SK-N-SH treated with all-trans-retinoic acid at 6 μM for 48 hours (cell line): ENCODE measurements at regions not wholly inside any gene's neighbourhood (a gene's known extent, or its start where the extent isn't known, plus 50 kb on each side); places are given as distances from the start of the nearest gene placed in this dataset.

Source experiments
- ARNTL ChIP-seq: fragments of 450-650 bp; formaldehyde crosslinking; IDR thresholded peaks from 2 replicates; pipeline ENCODE4 v1.5.0; 2020; ENCODE audit warnings: low read depth, mild to moderate bottlenecking, moderate library complexity, borderline replicate concordance
- ESRRG ChIP-seq: fragments of 250-450 bp; sonication (Bioruptor Pico); IDR thresholded peaks from 2 replicates; pipeline ENCODE4 v1.6.1; 2021; ENCODE audit warnings: mild to moderate bottlenecking
- ISL1 ChIP-seq: fragments of 250-450 bp; sonication (Bioruptor Pico); IDR thresholded peaks from 2 replicates; pipeline ENCODE4 v2.1.2; 2022; ENCODE audit warnings: mild to moderate bottlenecking, moderate library complexity
- RARB ChIP-seq: fragments of 250-450 bp; sonication (Bioruptor Pico); IDR thresholded peaks from 2 replicates; pipeline ENCODE4 v1.8.0; 2021; ENCODE audit warnings: mild to moderate bottlenecking, moderate library complexity
- SNAI2 ChIP-seq: fragments of 250-450 bp; sonication (Bioruptor Pico); IDR thresholded peaks from 2 replicates; pipeline ENCODE4 v1.5.0; 2020; ENCODE audit warnings: mild to moderate bottlenecking, moderate library complexity
- TOX ChIP-seq: fragments of 250-450 bp; sonication (Bioruptor Pico); IDR thresholded peaks from 2 replicates; pipeline ENCODE4 v1.8.0; 2021; ENCODE audit warnings: mild to moderate bottlenecking, moderate library complexity, borderline replicate concordance
- ZFP30 ChIP-seq: fragments of 450-650 bp; formaldehyde crosslinking; IDR thresholded peaks from 2 replicates; pipeline ENCODE4 v1.5.0; 2022; ENCODE audit warnings: mild to moderate bottlenecking, moderate library complexity
- ZNF565 ChIP-seq: fragments of 450-650 bp; formaldehyde crosslinking; conservative IDR thresholded peaks from 2 replicates; pipeline ENCODE4 v1.5.0; 2020; ENCODE audit warnings: low read depth, mild to moderate bottlenecking, moderate library complexity
- ZNF70 ChIP-seq: fragments of 450-650 bp; formaldehyde crosslinking; IDR thresholded peaks from 2 replicates; pipeline ENCODE4 v1.5.0; 2020; ENCODE audit warnings: mild to moderate bottlenecking, moderate library complexity
- ZNF8 ChIP-seq: fragments of 450-650 bp; formaldehyde crosslinking; IDR thresholded peaks from 2 replicates; pipeline ENCODE4 v1.5.0; 2020; ENCODE audit warnings: mild to moderate bottlenecking, moderate library complexity
- TF ChIP-seq, protein P1 (sequence below): fragments of 250-450 bp; sonication (Bioruptor Pico); IDR thresholded peaks from 2 replicates; pipeline ENCODE4 v1.5.1; 2021; ENCODE audit warnings: mild to moderate bottlenecking, moderate library complexity
- TF ChIP-seq, protein P2 (sequence below): fragments of 250-450 bp; sonication (Bioruptor Pico); IDR thresholded peaks from 2 replicates; pipeline ENCODE4 v1.5.1; 2020; ENCODE audit warnings: low read depth, mild to moderate bottlenecking, moderate library complexity
- TF ChIP-seq, protein P3 (sequence below): fragments of 250-450 bp; sonication (Bioruptor Pico); IDR thresholded peaks from 2 replicates; pipeline ENCODE4 v1.5.0; 2020; ENCODE audit warnings: mild to moderate bottlenecking, moderate library complexity
- TF ChIP-seq, protein P4 (sequence below): fragments of 250-450 bp; sonication (Bioruptor Pico); IDR thresholded peaks from 2 replicates; pipeline ENCODE4 v1.8.0; 2020; ENCODE audit warnings: mild to moderate bottlenecking, moderate library complexity, borderline replicate concordance

DNA sequence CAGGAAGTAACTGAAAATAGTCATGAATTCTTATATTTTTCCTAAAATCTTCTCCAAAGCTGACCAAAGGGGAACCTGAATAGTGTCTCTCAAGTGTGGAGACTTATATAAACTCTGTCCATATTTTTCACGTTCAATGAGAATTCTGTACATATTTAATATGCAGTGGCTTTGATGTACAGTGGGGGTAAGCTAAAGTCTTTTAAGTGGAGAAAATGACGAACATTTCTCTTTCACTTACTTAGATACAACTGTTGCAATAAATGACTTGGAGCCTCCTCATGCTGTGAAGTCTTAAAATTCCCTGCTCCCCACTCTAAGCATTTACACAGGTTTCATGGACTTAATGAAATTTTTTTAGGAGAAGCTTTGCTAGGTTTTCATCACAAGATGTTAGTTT, 1196.7 kb downstream of the EFNB2 start:
- no peak for TF ChIP-seq ESRRG (CRISPR knock-in tag)
- TF ChIP-seq, protein P1, sequence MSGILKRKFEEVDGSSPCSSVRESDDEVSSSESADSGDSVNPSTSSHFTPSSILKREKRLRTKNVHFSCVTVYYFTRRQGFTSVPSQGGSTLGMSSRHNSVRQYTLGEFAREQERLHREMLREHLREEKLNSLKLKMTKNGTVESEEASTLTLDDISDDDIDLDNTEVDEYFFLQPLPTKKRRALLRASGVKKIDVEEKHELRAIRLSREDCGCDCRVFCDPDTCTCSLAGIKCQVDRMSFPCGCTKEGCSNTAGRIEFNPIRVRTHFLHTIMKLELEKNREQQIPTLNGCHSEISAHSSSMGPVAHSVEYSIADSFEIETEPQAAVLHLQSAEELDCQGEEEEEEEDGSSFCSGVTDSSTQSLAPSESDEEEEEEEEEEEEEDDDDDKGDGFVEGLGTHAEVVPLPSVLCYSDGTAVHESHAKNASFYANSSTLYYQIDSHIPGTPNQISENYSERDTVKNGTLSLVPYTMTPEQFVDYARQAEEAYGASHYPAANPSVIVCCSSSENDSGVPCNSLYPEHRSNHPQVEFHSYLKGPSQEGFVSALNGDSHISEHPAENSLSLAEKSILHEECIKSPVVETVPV (CRISPR knock-in tag) = no peak
- TF ChIP-seq RARB = no peak
- no peak for TF ChIP-seq ZFP30
- TF ChIP-seq TOX (CRISPR knock-in tag) = no peak
- TF ChIP-seq, protein P2, sequence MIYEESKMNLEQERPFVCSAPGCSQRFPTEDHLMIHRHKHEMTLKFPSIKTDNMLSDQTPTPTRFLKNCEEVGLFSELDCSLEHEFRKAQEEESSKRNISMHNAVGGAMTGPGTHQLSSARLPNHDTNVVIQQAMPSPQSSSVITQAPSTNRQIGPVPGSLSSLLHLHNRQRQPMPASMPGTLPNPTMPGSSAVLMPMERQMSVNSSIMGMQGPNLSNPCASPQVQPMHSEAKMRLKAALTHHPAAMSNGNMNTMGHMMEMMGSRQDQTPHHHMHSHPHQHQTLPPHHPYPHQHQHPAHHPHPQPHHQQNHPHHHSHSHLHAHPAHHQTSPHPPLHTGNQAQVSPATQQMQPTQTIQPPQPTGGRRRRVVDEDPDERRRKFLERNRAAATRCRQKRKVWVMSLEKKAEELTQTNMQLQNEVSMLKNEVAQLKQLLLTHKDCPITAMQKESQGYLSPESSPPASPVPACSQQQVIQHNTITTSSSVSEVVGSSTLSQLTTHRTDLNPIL (CRISPR knock-in tag) = no peak
- TF ChIP-seq, protein P3, sequence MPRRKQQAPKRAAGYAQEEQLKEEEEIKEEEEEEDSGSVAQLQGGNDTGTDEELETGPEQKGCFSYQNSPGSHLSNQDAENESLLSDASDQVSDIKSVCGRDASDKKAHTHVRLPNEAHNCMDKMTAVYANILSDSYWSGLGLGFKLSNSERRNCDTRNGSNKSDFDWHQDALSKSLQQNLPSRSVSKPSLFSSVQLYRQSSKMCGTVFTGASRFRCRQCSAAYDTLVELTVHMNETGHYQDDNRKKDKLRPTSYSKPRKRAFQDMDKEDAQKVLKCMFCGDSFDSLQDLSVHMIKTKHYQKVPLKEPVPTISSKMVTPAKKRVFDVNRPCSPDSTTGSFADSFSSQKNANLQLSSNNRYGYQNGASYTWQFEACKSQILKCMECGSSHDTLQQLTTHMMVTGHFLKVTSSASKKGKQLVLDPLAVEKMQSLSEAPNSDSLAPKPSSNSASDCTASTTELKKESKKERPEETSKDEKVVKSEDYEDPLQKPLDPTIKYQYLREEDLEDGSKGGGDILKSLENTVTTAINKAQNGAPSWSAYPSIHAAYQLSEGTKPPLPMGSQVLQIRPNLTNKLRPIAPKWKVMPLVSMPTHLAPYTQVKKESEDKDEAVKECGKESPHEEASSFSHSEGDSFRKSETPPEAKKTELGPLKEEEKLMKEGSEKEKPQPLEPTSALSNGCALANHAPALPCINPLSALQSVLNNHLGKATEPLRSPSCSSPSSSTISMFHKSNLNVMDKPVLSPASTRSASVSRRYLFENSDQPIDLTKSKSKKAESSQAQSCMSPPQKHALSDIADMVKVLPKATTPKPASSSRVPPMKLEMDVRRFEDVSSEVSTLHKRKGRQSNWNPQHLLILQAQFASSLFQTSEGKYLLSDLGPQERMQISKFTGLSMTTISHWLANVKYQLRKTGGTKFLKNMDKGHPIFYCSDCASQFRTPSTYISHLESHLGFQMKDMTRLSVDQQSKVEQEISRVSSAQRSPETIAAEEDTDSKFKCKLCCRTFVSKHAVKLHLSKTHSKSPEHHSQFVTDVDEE = no peak
- no peak for TF ChIP-seq ZNF8 (CRISPR knock-in tag)
- TF ChIP-seq ISL1 (CRISPR knock-in tag) = no peak
- no peak for TF ChIP-seq ZNF70 (CRISPR knock-in tag)
- TF ChIP-seq, protein P4, sequence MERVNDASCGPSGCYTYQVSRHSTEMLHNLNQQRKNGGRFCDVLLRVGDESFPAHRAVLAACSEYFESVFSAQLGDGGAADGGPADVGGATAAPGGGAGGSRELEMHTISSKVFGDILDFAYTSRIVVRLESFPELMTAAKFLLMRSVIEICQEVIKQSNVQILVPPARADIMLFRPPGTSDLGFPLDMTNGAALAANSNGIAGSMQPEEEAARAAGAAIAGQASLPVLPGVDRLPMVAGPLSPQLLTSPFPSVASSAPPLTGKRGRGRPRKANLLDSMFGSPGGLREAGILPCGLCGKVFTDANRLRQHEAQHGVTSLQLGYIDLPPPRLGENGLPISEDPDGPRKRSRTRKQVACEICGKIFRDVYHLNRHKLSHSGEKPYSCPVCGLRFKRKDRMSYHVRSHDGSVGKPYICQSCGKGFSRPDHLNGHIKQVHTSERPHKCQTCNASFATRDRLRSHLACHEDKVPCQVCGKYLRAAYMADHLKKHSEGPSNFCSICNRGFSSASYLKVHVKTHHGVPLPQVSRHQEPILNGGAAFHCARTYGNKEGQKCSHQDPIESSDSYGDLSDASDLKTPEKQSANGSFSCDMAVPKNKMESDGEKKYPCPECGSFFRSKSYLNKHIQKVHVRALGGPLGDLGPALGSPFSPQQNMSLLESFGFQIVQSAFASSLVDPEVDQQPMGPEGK = no peak
- TF ChIP-seq ARNTL (CRISPR knock-in tag) = no peak
- no peak for TF ChIP-seq ZNF565 (CRISPR knock-in tag)
- TF ChIP-seq SNAI2 (CRISPR knock-in tag) = no peak
